H1 (cell line): ENCODE measurements at regions not wholly inside any gene's neighbourhood (a gene's known extent, or its start where the extent isn't known, plus 50 kb on each side); places are given as distances from the start of the nearest gene placed in this dataset.

Experiments used
- ASH2L ChIP-seq: fragments of 200-600, 300-600 bp; sonication (generic); IDR thresholded peaks from one replicate; pipeline ENCODE4 v1.7.1; 2017; ENCODE audit warnings: low read length
- CEBPB ChIP-seq: IDR thresholded peaks from 2 replicates; pipeline ENCODE4 v1.6.1; 2012; ENCODE audit warnings: low read depth, low read length
- FOSL1 ChIP-seq: IDR thresholded peaks from 2 replicates; pipeline ENCODE4 v1.6.1; 2011; ENCODE audit warnings: mild to moderate bottlenecking, low read depth, low read length, moderate library complexity; ENCODE audit not compliant: insufficient read depth
- KDM5A ChIP-seq: fragments of 200-600 bp; IDR thresholded peaks from 2 replicates; pipeline ENCODE4 v1.7.1; 2012; ENCODE audit warnings: mild to moderate bottlenecking, low read length, inconsistent platforms, mixed read lengths
- TF ChIP-seq, protein P1 (sequence below): fragments of 300-600 bp; sonication (generic); IDR thresholded peaks from 2 replicates; pipeline ENCODE4 v1.7.1; 2012; ENCODE audit warnings: low read length, moderate library complexity, mild to moderate bottlenecking, inconsistent platforms; ENCODE audit not compliant: insufficient replicate concordance
- TF ChIP-seq, protein P2 (sequence below): IDR thresholded peaks from 2 replicates; pipeline ENCODE4 v1.6.1; 2012; ENCODE audit warnings: inconsistent platforms

GRCh38 chr1:25090707-25091422, 141.4 kb downstream of the SYF2 start (continued):
- TF ChIP-seq FOSL1, result no peak
- TF ChIP-seq KDM5A, result no peak
- TF ChIP-seq, protein P1, sequence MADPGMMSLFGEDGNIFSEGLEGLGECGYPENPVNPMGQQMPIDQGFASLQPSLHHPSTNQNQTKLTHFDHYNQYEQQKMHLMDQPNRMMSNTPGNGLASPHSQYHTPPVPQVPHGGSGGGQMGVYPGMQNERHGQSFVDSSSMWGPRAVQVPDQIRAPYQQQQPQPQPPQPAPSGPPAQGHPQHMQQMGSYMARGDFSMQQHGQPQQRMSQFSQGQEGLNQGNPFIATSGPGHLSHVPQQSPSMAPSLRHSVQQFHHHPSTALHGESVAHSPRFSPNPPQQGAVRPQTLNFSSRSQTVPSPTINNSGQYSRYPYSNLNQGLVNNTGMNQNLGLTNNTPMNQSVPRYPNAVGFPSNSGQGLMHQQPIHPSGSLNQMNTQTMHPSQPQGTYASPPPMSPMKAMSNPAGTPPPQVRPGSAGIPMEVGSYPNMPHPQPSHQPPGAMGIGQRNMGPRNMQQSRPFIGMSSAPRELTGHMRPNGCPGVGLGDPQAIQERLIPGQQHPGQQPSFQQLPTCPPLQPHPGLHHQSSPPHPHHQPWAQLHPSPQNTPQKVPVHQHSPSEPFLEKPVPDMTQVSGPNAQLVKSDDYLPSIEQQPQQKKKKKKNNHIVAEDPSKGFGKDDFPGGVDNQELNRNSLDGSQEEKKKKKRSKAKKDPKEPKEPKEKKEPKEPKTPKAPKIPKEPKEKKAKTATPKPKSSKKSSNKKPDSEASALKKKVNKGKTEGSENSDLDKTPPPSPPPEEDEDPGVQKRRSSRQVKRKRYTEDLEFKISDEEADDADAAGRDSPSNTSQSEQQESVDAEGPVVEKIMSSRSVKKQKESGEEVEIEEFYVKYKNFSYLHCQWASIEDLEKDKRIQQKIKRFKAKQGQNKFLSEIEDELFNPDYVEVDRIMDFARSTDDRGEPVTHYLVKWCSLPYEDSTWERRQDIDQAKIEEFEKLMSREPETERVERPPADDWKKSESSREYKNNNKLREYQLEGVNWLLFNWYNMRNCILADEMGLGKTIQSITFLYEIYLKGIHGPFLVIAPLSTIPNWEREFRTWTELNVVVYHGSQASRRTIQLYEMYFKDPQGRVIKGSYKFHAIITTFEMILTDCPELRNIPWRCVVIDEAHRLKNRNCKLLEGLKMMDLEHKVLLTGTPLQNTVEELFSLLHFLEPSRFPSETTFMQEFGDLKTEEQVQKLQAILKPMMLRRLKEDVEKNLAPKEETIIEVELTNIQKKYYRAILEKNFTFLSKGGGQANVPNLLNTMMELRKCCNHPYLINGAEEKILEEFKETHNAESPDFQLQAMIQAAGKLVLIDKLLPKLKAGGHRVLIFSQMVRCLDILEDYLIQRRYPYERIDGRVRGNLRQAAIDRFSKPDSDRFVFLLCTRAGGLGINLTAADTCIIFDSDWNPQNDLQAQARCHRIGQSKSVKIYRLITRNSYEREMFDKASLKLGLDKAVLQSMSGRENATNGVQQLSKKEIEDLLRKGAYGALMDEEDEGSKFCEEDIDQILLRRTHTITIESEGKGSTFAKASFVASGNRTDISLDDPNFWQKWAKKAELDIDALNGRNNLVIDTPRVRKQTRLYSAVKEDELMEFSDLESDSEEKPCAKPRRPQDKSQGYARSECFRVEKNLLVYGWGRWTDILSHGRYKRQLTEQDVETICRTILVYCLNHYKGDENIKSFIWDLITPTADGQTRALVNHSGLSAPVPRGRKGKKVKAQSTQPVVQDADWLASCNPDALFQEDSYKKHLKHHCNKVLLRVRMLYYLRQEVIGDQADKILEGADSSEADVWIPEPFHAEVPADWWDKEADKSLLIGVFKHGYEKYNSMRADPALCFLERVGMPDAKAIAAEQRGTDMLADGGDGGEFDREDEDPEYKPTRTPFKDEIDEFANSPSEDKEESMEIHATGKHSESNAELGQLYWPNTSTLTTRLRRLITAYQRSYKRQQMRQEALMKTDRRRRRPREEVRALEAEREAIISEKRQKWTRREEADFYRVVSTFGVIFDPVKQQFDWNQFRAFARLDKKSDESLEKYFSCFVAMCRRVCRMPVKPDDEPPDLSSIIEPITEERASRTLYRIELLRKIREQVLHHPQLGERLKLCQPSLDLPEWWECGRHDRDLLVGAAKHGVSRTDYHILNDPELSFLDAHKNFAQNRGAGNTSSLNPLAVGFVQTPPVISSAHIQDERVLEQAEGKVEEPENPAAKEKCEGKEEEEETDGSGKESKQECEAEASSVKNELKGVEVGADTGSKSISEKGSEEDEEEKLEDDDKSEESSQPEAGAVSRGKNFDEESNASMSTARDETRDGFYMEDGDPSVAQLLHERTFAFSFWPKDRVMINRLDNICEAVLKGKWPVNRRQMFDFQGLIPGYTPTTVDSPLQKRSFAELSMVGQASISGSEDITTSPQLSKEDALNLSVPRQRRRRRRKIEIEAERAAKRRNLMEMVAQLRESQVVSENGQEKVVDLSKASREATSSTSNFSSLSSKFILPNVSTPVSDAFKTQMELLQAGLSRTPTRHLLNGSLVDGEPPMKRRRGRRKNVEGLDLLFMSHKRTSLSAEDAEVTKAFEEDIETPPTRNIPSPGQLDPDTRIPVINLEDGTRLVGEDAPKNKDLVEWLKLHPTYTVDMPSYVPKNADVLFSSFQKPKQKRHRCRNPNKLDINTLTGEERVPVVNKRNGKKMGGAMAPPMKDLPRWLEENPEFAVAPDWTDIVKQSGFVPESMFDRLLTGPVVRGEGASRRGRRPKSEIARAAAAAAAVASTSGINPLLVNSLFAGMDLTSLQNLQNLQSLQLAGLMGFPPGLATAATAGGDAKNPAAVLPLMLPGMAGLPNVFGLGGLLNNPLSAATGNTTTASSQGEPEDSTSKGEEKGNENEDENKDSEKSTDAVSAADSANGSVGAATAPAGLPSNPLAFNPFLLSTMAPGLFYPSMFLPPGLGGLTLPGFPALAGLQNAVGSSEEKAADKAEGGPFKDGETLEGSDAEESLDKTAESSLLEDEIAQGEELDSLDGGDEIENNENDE, result no peak
- TF ChIP-seq, protein P2, sequence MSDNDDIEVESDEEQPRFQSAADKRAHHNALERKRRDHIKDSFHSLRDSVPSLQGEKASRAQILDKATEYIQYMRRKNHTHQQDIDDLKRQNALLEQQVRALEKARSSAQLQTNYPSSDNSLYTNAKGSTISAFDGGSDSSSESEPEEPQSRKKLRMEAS, result no peak
- no peak for TF ChIP-seq CEBPB
- TF ChIP-seq ASH2L, result no peak
